NCI-H446 (cell line): ENCODE measurements at regions not wholly inside any gene's neighbourhood (a gene's known extent, or its start where the extent isn't known, plus 50 kb on each side); places are given as distances from the start of the nearest gene placed in this dataset.
"Not testable (repeated sequence)": the region's sequence is repeated elsewhere in the genome, so short reads cannot be mapped to it uniquely, and the experiment has no call there.

ENCODE experiments used
- DNase-seq, 2 experiments: peaks; one replicate each; lab custom pipeline; 2025; lab: John Stamatoyannopoulos, UW

- DNase-seq = no peak
Measured at GRCh38 chr1:218874801-218875400, 298.8 kb upstream of the LYPLAL1 start.

DNA sequence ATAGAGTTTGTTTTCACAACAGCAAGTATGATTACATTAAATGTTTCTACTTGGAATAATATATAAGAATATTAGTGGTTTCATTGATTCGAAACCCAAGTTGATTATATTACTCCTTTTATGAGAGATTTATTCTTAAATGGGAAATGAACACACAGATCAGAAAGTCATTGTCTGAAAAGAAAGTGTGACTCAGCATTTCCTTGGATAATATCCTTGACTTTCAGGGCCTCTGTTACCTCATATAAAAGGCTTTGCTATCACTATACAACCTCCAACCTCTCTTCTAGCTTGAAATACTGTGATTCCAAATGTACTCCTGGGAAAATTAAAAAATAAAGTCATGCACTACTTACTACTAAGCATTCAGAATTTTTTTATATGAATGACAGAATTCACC, 295.3 kb upstream of the LYPLAL1 start:
- no peak for DNase-seq

GRCh38 chr1:218880484-218881060, 293.1 kb upstream of the LYPLAL1 start:
- DNase-seq = no peak

DNA sequence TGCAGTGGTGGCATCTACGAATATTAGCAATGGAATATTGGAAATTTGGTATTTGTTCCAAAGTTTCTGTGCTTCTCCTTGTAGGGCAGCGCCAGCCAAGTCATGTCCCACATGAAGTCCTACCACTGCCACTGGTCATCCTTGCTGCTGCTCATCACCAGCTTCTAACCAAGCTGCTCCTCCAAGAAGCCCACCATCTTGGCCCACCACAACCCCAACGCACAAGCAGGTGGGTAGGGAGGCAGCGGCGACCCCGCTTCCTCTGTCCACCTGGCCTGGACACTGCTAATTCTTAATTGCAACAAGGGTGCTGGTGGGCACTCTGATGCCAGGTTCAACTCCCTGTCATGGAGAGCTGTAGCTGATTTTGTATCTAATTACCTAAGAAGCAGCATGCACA, 291.2 kb upstream of the LYPLAL1 start:
- no peak for DNase-seq

GRCh38 chr1:218886101-218886871, 287.4 kb upstream of the LYPLAL1 start:
- no peak for DNase-seq

DNA sequence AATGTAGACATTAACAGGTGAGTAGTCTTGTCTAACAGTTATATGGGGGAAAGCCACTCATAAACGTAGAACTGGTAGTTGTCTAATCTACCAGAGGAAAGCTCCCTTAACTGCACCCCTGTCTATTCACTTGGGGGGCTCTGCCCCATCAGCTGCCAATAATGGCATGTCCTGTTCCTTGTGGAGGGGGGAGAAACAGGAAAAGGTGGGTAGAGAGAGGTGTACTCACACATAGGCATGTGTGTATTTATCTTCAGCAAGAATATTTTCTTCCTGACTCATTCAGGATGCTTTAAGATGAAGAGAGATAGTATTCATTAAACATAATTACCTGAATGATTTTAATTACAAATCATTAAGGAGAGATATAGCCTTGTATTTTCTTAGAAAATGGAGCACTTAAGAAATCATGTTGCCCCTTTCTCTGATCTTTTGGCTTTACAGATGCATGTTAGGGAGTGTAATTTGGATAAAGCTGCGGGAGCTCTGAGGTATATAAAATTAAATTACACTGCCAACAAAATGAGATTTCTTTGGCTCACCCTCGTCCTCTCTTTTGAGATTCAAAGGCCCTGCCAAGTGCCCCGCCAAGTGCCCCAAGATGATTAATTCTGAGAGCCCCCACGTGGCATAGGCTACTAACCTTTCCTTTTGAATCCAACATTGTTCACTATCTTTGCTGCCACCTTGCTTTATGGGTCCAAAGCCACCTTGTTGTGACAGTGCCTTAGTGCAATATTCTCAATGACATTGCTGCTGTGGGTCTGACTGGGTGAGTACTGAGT, 286.3 kb upstream of the LYPLAL1 start:
- no peak for DNase-seq

DNA sequence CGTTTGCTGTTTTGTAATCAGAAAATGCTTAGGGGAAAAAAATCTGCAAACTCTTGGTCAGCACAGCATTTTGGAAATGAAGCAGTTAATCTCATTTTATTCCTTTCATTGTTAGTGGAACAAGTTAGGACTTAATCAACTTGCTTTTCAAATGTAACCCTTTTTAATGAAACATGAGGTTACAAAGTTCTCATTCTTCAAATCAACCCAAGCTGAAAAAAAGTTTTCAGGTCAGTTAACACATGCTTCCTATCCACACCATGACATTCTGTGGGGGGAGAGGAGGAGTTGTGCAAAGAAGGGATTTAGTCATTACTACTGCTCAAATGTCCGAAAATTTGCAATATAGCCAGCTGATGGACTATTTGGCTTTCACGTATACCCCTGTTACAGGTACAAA, 283.2 kb upstream of the LYPLAL1 start:
- DNase-seq = no peak

- no peak for DNase-seq
Measured at GRCh38 chr1:218891577-218891976, 282.1 kb upstream of the LYPLAL1 start.

DNA sequence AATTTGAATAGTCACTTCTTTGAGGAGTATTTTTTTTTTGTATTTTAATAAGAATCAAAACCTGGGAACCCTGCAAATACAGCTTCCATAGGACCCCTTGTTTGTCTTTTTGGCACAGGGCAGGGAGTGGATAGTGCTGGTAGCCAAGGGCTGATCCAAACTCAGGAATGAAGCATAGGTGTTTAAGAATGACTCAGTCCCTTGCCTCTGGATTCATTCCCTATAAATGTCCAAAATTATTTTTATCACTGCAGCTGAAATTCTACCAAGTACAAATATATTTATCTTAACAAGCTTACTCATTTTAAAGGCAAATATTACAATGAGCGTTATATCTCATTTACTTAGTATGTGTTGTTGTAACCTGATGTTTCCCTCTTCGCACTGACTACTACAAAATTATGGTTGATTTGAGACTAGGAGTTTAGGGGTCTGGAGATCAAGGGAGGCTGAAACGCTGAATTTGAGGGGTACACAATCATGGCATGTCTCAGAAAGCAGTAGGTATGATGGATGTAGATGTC, 278.6 kb upstream of the LYPLAL1 start:
- DNase-seq = no peak

DNA sequence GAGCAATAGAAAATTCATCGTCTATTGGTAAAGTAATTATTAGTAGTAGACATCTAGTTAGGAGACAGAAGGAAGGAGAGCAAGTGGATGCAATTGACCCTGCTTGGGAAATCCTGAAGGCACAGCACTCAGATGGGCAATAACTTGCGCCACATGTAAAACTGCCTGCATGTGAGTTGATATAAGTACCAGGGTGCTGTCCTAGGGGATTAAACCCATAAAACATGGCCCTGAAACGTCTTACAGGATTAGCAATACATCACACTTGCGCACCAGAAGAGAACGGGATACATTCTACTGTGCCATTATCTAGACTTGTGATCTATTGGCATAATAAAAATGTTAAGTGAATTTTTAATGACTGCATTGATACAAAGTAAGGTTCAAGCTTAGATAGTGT, 277.5 kb upstream of the LYPLAL1 start:
- DNase-seq = no peak

- no peak for DNase-seq
Measured at GRCh38 chr1:218898921-218899320, 274.8 kb upstream of the LYPLAL1 start.

DNA sequence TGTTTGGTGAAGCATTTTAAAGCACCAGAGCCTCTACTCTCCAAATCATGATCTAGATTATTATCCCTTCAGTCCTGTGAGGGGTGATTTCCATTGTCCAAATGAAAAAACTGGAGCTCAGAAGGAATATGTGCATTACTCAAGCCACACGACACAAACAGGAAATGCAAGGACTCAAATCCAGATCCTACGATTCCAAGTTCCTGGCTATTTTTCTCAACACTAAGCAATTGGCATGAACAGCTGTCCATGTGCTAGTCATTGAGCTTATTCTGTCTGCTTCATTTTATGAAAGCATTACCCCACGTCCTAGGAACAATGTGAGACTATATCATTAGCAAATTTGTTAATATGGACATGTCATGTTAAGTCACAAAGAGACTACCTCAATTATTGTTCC, 273.1 kb upstream of the LYPLAL1 start:
- DNase-seq = no peak

- no peak for DNase-seq
Measured at GRCh38 chr1:218904416-218904815, 269.3 kb upstream of the LYPLAL1 start.

DNA sequence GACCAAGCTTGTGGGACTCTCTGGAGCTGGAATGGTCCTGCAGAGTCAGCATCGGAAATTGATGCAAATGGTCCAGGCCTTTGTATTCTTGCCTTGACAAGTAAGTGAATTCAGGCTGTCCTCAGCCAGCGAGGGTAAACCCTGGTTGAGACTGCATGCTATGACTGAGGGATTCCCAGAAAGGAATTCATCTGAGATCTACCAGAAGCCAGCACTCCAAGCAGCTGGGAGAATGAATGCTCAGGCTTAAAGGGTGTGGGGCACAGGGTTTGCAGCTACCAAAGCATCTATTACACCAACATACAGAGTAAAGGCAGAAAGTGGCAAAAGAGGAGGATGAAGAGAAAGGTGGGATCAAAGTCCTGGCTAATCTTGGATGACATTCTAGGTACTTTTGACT, 257.0 kb upstream of the LYPLAL1 start:
- DNase-seq = no peak

GRCh38 chr1:218917656-218918055, 256.0 kb upstream of the LYPLAL1 start:
- no peak for DNase-seq

GRCh38 chr1:218925777-218926176, 247.9 kb upstream of the LYPLAL1 start:
- DNase-seq = no peak

DNA sequence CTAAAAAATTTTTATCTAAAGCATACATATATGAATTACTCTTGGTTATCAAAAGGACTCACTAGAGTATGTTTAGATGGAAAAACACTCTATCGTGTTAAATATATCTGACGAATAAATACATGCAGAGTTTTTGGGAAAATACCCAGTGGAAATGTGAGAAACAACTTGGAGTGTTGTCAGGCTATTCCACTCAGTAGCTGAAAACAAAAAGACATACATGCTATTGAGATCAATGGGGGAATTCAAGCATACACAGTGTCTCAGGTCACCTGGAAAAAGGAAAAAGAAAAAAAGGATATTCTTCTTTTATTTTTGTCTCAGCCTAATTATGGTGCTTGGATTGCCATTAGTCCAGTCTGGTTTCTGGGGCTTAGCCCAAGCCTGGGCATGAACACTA, 247.0 kb upstream of the LYPLAL1 start:
- no peak for DNase-seq

GRCh38 chr1:218930000-218930399, 243.7 kb upstream of the LYPLAL1 start:
- DNase-seq = no peak

DNA sequence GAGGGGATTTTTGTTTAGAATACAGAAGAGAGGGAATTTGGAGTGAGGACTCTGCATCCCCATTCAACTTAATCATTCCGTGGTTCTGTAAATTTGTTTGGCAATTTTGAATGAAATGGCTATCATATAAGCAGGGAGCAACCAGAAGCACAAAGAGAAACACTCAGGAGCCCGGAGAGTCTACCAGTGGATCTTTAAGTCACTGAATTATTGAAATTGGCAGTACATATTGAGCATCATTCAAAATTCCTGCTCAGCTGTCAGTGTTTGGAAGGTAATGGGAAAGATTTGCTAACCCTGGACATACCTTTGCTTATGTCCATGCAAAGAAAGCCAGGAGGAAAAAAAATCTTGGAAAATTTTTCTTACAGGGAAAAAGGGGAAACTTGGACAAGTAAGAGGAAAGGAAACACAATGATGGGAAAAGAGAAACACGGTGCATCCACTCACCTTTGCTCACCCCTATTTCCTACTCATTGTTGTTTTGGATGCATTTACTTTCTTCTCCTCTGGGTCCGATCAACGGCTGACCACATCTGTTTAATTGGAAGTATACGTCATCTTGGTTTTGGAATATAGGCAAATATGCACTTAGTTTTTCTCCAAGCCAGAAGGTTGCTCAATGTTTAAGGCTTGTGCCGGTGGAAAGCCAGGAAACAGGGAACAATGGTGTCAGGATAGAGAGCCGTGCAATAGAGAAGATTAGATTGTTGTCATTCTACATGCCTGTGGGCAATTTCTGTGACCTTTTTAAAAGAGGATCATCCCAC, 243.0 kb upstream of the LYPLAL1 start:
- no peak for DNase-seq

- DNase-seq = no peak
Measured at GRCh38 chr1:218931324-218931723, 242.4 kb upstream of the LYPLAL1 start.

DNA sequence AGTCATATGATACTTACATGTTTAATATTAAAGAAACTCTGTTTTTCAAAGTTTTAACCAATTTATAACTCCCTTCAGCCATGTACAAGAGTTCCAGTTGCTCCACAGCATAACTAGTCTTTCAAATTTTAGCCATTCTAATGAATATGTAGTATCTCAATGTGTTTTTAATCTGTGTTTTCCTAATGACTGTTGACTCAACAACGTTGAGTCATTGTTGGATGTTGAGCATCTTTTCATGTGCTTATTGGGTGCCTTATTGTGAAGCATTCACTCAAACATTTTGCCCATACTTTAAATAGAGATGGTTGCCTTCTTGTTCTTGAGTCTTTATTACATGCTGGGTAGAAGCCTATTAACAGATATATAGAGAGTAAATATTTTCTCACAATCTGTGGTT, 240.2 kb upstream of the LYPLAL1 start:
- DNase-seq = no peak

GRCh38 chr1:218935408-218935807, 238.3 kb upstream of the LYPLAL1 start:
- DNase-seq = not testable (repeated sequence)
